Ovary (tissue), 7 donors: ENCODE measurements at regions not wholly inside any gene's neighbourhood (a gene's known extent, or its start where the extent isn't known, plus 50 kb on each side); places are given as distances from the start of the nearest gene placed in this dataset.

Source experiments
- DNase-seq, 5 donors: peaks; one replicate each; pipeline ENCODE4 v3.0.0-alpha.2; 2019 to 2020
- H3K27ac ChIP-seq, 2 donors: fragments of 200-600 bp; one replicate each; pipeline versions ENCODE4 v1.5.1 to v1.8.0; 2019 to 2022
- H3K27me3 ChIP-seq: fragments of 200-600 bp; one replicate; pipeline ENCODE4 v1.8.0; 2022
- H3K36me3 ChIP-seq: fragments of 200-600 bp; sonication (generic); one replicate; pipeline ENCODE4 v1.5.1; 2019
- H3K4me1 ChIP-seq: one replicate; pipeline ENCODE4 v1.8.1; 2013; ENCODE audit warnings: mild to moderate bottlenecking, moderate library complexity; ENCODE audit not compliant: insufficient read depth
- H3K4me3 ChIP-seq: fragments of 200-600 bp; sonication (generic); one replicate; pipeline ENCODE4 v1.5.1; 2017
- H3K9me3 ChIP-seq, 2 donors: fragments of 200-600 bp in 1 of 2; sonication (generic) in 1 of 2; one replicate each; pipeline versions ENCODE4 v1.5.1 to v1.8.1; 2013 to 2019; ENCODE audit warnings: mild to moderate bottlenecking in 1 of 2, moderate library complexity in 1 of 2
- EP300 ChIP-seq: sonication (generic); formaldehyde crosslinking; IDR thresholded peaks from one replicate; pipeline ENCODE4 v1.6.1; 2017; ENCODE audit warnings: antibody characterized with exemption
- POLR2A ChIP-seq: fragments of 450-650 bp; IDR thresholded peaks from one replicate; pipeline ENCODE4 v1.6.1; 2017; ENCODE audit warnings: antibody characterized with exemption, mild to moderate bottlenecking, moderate library complexity
- WGBS, 3 donors: extraction: QIAGEN DNeasy Blood & Tissue Kit in 1 of 3; methylation state at CpG; one replicate each; pipeline versions ENCODE4 v1.1.5 to v1.1.7; 2013 to 2017; 5-methylcytosine and 5-hydroxymethylcytosine counted together
- intact Hi-C, 4 donors: fragments of 100-400 bp; cut with DNase I; formaldehyde crosslinking; loops; one replicate each; pipeline versions ENCODE4 v1.11.0 to v1.15.1; 2022 to 2023
- TF ChIP-seq, protein P1 (sequence below), 3 donors: fragments of 450-650 bp in 2 of 3; fragments of 200-600 bp in 1 of 3; IDR thresholded peaks; one replicate each; pipeline versions ENCODE4 v1.5.1 to v1.8.0; 2016 to 2022; ENCODE audit warnings: antibody characterized with exemption in 3 of 3, mild to moderate bottlenecking in 1 of 3
- donor health status: DM: no; HTN: no; CAD: no; lungs with moderate emphysema.
- donor health status: DM: no; HTN: no; CAD: no.
- donor health status: Bipolar disorder and iron deficiency.
- donor health status: DM: no; HTN: no; CAD: no.
- donor health status: DM: yes; HTN: yes; CAD: no.

DNA sequence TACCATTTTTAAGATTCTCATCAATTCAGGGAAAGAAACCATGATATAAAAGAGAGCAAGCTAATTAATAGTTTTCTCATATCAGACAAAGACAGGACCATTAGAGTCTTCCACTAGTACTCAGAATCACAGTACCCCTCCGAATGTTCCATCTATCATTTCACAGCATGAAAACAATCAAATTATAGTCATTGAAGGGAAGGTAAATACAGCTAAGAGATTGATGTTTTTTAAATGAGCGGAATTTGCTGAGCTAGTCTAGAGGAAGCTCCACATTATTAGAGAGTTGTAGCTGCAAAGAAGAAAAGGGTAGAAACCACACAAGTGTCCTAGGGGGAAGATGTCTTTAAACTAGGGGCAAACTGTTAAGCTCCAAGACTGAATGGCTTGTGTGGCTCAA is 808.9 kb downstream of the CDH11 start:
- H3K9me3 ChIP-seq = no peaks in the 10 kb centered on the region
- no peaks in the 10 kb centered on the region for H3K4me1 ChIP-seq
- no peak overlapping the region for H3K27ac ChIP-seq
- no peaks in the 10 kb centered on the region for H3K36me3 ChIP-seq
- no peaks in the 10 kb centered on the region for H3K27me3 ChIP-seq
- intact Hi-C loops = no loop called here
- no peak for TF ChIP-seq EP300
- TF ChIP-seq POLR2A = no peak
- TF ChIP-seq, protein P1, sequence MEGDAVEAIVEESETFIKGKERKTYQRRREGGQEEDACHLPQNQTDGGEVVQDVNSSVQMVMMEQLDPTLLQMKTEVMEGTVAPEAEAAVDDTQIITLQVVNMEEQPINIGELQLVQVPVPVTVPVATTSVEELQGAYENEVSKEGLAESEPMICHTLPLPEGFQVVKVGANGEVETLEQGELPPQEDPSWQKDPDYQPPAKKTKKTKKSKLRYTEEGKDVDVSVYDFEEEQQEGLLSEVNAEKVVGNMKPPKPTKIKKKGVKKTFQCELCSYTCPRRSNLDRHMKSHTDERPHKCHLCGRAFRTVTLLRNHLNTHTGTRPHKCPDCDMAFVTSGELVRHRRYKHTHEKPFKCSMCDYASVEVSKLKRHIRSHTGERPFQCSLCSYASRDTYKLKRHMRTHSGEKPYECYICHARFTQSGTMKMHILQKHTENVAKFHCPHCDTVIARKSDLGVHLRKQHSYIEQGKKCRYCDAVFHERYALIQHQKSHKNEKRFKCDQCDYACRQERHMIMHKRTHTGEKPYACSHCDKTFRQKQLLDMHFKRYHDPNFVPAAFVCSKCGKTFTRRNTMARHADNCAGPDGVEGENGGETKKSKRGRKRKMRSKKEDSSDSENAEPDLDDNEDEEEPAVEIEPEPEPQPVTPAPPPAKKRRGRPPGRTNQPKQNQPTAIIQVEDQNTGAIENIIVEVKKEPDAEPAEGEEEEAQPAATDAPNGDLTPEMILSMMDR (IDR thresholded peaks at IDR 0.05) = no peak
- WGBS, 3 donors = 85 to 94% (median 93%) methylated on average over 2 of the region's 2 CpGs
- no peak for DNase-seq
- H3K4me3 ChIP-seq = no peak overlapping the region

DNA sequence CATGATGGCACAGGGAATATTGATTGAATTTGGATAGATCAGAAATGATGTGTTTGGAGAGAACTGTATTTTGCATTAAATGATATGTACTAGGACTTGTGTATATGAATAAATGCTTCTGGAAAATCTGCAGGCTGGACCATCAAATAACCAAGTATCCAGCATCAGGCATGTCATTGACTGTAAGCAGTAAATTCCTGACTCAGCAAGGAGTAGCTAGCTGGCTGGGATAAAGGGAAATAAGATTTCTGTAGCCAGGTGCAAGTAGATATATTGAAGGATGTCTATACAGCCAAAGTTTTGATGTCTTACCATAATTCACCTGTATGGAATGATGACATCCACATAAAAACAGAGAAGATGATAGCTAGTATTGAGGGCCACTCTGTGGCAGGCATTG is 809.6 kb downstream of the CDH11 start:
- H3K9me3 ChIP-seq = no peaks in the 10 kb centered on the region
- H3K4me3 ChIP-seq = no peak overlapping the region
- no peaks in the 10 kb centered on the region for H3K27me3 ChIP-seq
- intact Hi-C loops = no loop called here
- TF ChIP-seq POLR2A (no peak), EP300 (no peak)
- TF ChIP-seq, protein P1 (IDR thresholded peaks at IDR 0.05) = no peak
- DNase-seq = no peak
- H3K36me3 ChIP-seq = no peaks in the 10 kb centered on the region
- H3K4me1 ChIP-seq = no peaks in the 10 kb centered on the region
- H3K27ac ChIP-seq = no peak overlapping the region

DNA sequence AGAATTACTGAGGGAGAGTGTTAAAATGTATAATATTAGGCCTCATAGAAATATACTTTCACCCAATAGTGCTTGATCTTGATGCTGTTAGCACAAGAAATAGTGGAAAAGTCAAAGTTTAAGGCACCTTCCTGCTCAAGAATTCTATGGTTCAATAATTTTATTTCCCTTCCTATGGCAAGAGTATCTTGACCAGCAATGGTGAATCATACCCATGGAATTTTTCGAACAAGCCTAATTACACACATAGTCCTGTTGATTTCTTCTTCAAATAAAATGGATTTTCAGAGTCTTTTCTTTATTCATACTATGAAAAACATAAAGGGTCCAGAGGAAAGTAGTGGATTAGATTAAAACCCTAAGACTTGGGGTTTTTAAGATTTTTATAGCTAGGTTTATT is 810.6 kb downstream of the CDH11 start:
- TF ChIP-seq POLR2A = no peak
- TF ChIP-seq EP300 = no peak
- TF ChIP-seq, protein P1 (IDR thresholded peaks at IDR 0.05) = no peak

DNA sequence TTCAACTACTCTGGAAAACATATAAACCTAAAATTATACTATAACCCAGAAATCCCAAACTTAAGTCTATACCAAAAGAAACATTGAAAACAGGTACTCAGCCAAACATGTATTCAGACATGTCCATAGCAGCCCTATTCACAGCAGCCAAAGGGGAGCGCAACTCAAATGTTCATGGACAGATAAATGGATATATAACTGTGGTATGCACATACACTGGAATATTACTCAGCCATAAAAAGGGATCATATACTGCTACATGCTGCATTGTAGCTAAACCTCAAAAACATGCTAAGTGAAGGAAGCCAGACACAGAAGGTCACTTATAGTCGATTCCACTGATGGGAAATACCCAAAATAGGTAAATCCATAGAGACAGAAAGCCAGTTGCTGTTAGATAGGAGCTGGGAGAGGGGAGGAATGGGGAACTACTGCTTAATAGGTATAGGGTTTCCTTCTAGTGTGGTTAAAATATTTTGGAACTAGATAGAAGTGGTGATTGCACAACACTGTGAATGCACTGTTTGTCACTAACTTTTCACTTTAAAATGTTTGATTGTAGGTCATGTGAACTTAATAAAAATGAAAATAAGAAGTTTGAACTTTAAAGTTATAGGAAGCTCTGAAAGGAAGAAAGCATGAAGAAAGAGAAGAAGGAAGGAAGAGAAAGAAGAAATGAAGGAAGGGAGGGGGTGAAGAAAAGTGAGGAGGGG is 812.3 kb downstream of the CDH11 start:
- no peaks in the 10 kb centered on the region for H3K36me3 ChIP-seq
- no peaks in the 10 kb centered on the region for H3K4me1 ChIP-seq
- H3K27me3 ChIP-seq = no peaks in the 10 kb centered on the region
- intact Hi-C loops = no loop called here
- no peaks in the 10 kb centered on the region for H3K9me3 ChIP-seq
- whole genome bisulfite sequencing, 3 donors = 82 to 85% (median 83%) methylated on average over 2 of the region's 2 CpGs
- no peak overlapping the region for H3K4me3 ChIP-seq
- no peak overlapping the region for H3K27ac ChIP-seq
- TF ChIP-seq, protein P1 (IDR thresholded peaks at IDR 0.05) = no peak
- no peak for TF ChIP-seq POLR2A
- no peak for TF ChIP-seq EP300
- no peak for DNase-seq

More for the DNA sequence above, 810.6 kb downstream of the CDH11 start:
- Histone ChIP-seq H3K27me3 (no peaks in the 10 kb centered on the region), H3K4me1 (no peaks in the 10 kb centered on the region), H3K4me3 (no peak overlapping the region), H3K27ac (no peak overlapping the region), H3K9me3 (no peaks in the 10 kb centered on the region), H3K36me3 (no peaks in the 10 kb centered on the region)
- intact Hi-C loops = no loop called here
- DNase-seq = no peak
- WGBS, 3 donors = 81 to 88% (median 84%) methylated on average over 1 of the region's 1 CpG
